ENCODE measurements at regions not wholly inside any gene's neighbourhood (a gene's known extent, or its start where the extent isn't known, plus 50 kb on each side); places are given as distances from the start of the nearest gene placed in this dataset.

GRCh38 chr2:212930556-212931260 lies 220.7 kb downstream of the IKZF2 start:
- TF ChIP-seq EZH2 (IDR thresholded peaks at IDR 0.05; ENCODE audit: borderline replicate concordance, low read length) (no peak), CTCF (IDR thresholded peaks at IDR 0.05; ENCODE audit: low read length) (no peak)
- Histone ChIP-seq H3K27me3 (ENCODE audit: insufficient read depth, low read length) (no peaks in the 10 kb centered on the region), H3K9me3 (ENCODE audit: low read length) (no peaks in the 10 kb centered on the region)

GRCh38 chr2:212929971-212930370 lies 221.4 kb downstream of the IKZF2 start:
- TF ChIP-seq CTCF (IDR thresholded peaks at IDR 0.05; ENCODE audit: low read length): no peak
- no peak for TF ChIP-seq EZH2 (IDR thresholded peaks at IDR 0.05; ENCODE audit: borderline replicate concordance, low read length)
- H3K9me3 ChIP-seq (ENCODE audit: low read length): no peaks in the 10 kb centered on the region
- no peaks in the 10 kb centered on the region for H3K79me2 ChIP-seq (ENCODE audit: insufficient read depth, low read length)
- H3K4me1 ChIP-seq (ENCODE audit: insufficient read depth, low read length, severe bottlenecking): no peaks in the 10 kb centered on the region
- no peaks in the 10 kb centered on the region for H3K27me3 ChIP-seq (ENCODE audit: insufficient read depth, low read length)
- H3K36me3 ChIP-seq (ENCODE audit: insufficient read depth, low read length): no peaks in the 10 kb centered on the region
- H3K9ac ChIP-seq (ENCODE audit: low read length): no peak overlapping the region
- H3K4me3 ChIP-seq (ENCODE audit: low read depth, low read length, poor library complexity, severe bottlenecking): no peak overlapping the region
- H2AFZ ChIP-seq (ENCODE audit: low read length): no peak overlapping the region
- no peaks in the 10 kb centered on the region; the same call in 1 of the 2 replicates for H3F3A ChIP-seq (ENCODE audit: insufficient read depth, low read length)
- H3K9me2 ChIP-seq (ENCODE audit: low read depth, low read length): no peaks in the 10 kb centered on the region
- H4K20me1 ChIP-seq (ENCODE audit: insufficient read depth, low read length): no peaks in the 10 kb centered on the region
- H3K4me2 ChIP-seq (ENCODE audit: low read length): no peak overlapping the region
- H3K27ac ChIP-seq (ENCODE audit: low read depth, low read length, poor library complexity, severe bottlenecking): no peak overlapping the region

More at GRCh38 chr2:212930556-212931260, 220.7 kb downstream of the IKZF2 start:
- Histone ChIP-seq H3K4me1 (ENCODE audit: insufficient read depth, low read length, severe bottlenecking) (no peaks in the 10 kb centered on the region), H4K20me1 (ENCODE audit: insufficient read depth, low read length) (no peaks in the 10 kb centered on the region), H3K9ac (ENCODE audit: low read length) (no peak overlapping the region), H2AFZ (ENCODE audit: low read length) (no peak overlapping the region), H3F3A (ENCODE audit: insufficient read depth, low read length) (no peaks in the 10 kb centered on the region; the same call in 1 of the 2 replicates), H3K36me3 (ENCODE audit: insufficient read depth, low read length) (no peaks in the 10 kb centered on the region), H3K4me3 (ENCODE audit: low read depth, low read length, poor library complexity, severe bottlenecking) (no peak overlapping the region), H3K27ac (ENCODE audit: low read depth, low read length, poor library complexity, severe bottlenecking) (no peak overlapping the region), H3K9me2 (ENCODE audit: low read depth, low read length) (no peaks in the 10 kb centered on the region), H3K4me2 (ENCODE audit: low read length) (no peak overlapping the region), H3K79me2 (ENCODE audit: insufficient read depth, low read length) (no peaks in the 10 kb centered on the region)

- no peaks in the 10 kb centered on the region for H3K9me2 ChIP-seq (ENCODE audit: low read depth, low read length)
- no peaks in the 10 kb centered on the region for H3K27me3 ChIP-seq (ENCODE audit: insufficient read depth, low read length)
- H3K9ac ChIP-seq (ENCODE audit: low read length): no peak overlapping the region
- H3K9me3 ChIP-seq (ENCODE audit: low read length): no peaks in the 10 kb centered on the region
- no peak for TF ChIP-seq EZH2 (IDR thresholded peaks at IDR 0.05; ENCODE audit: borderline replicate concordance, low read length)
- no peaks in the 10 kb centered on the region for H3K36me3 ChIP-seq (ENCODE audit: insufficient read depth, low read length)
- no peak overlapping the region for H2AFZ ChIP-seq (ENCODE audit: low read length)
- no peak overlapping the region for H3K27ac ChIP-seq (ENCODE audit: low read depth, low read length, poor library complexity, severe bottlenecking)
- H3K79me2 ChIP-seq (ENCODE audit: insufficient read depth, low read length): no peaks in the 10 kb centered on the region
- H3K4me1 ChIP-seq (ENCODE audit: insufficient read depth, low read length, severe bottlenecking): no peaks in the 10 kb centered on the region
- no peaks in the 10 kb centered on the region; the same call in 1 of the 2 replicates for H3F3A ChIP-seq (ENCODE audit: insufficient read depth, low read length)
- H3K4me2 ChIP-seq (ENCODE audit: low read length): no peak overlapping the region
- no peaks in the 10 kb centered on the region for H4K20me1 ChIP-seq (ENCODE audit: insufficient read depth, low read length)
- no peak overlapping the region for H3K4me3 ChIP-seq (ENCODE audit: low read depth, low read length, poor library complexity, severe bottlenecking)
Observed at GRCh38 chr2:212929116-212929515, 222.3 kb downstream of the IKZF2 start.

- Histone ChIP-seq H4K20me1 (ENCODE audit: insufficient read depth, low read length) (no peaks in the 10 kb centered on the region), H3K9ac (ENCODE audit: low read length) (no peak overlapping the region), H3K4me2 (ENCODE audit: low read length) (no peak overlapping the region), H3K36me3 (ENCODE audit: insufficient read depth, low read length) (no peaks in the 10 kb centered on the region), H3K4me1 (ENCODE audit: insufficient read depth, low read length, severe bottlenecking) (no peaks in the 10 kb centered on the region), H2AFZ (ENCODE audit: low read length) (no peak overlapping the region), H3K4me3 (ENCODE audit: low read depth, low read length, poor library complexity, severe bottlenecking) (no peak overlapping the region), H3K27ac (ENCODE audit: low read depth, low read length, poor library complexity, severe bottlenecking) (no peak overlapping the region), H3K27me3 (ENCODE audit: insufficient read depth, low read length) (no peaks in the 10 kb centered on the region), H3K79me2 (ENCODE audit: insufficient read depth, low read length) (no peaks in the 10 kb centered on the region), H3F3A (ENCODE audit: insufficient read depth, low read length) (no peaks in the 10 kb centered on the region; the same call in 1 of the 2 replicates), H3K9me2 (ENCODE audit: low read depth, low read length) (no peaks in the 10 kb centered on the region), H3K9me3 (ENCODE audit: low read length) (no peaks in the 10 kb centered on the region)
- TF ChIP-seq CTCF (IDR thresholded peaks at IDR 0.05; ENCODE audit: low read length) (no peak), EZH2 (IDR thresholded peaks at IDR 0.05; ENCODE audit: borderline replicate concordance, low read length) (no peak)
Observed at GRCh38 chr2:212928681-212929080, 222.7 kb downstream of the IKZF2 start.
